RWPE2 (cell line): ENCODE measurements at regions not wholly inside any gene's neighbourhood (a gene's known extent, or its start where the extent isn't known, plus 50 kb on each side); places are given as distances from the start of the nearest gene placed in this dataset.

ENCODE experiments used
- ATAC-seq: fragments of 200-7000 bp; cut with Tn5 transposase; 3 replicates; pipeline ENCODE4 v1.9.1; 2021; ENCODE audit warnings: low read depth
- DNase-seq: peaks from one replicate; pipeline ENCODE4 v3.0.0-alpha.2; 2020; ENCODE audit warnings: low spot score
- H3K27ac ChIP-seq: fragments of 450-650 bp; 2 replicates; pipeline ENCODE4 v1.5.1; 2017; ENCODE audit warnings: mild to moderate bottlenecking; ENCODE audit not compliant: poor library complexity, severe bottlenecking
- H3K27me3 ChIP-seq: fragments of 250-450 bp; sonication (Bioruptor Pico); 2 replicates; pipeline ENCODE4 v1.5.1; 2021; ENCODE audit warnings: mild to moderate bottlenecking, moderate library complexity; ENCODE audit not compliant: insufficient read depth, poor library complexity, severe bottlenecking
- H3K36me3 ChIP-seq: fragments of 250-450 bp; sonication (Bioruptor Pico); 2 replicates; pipeline ENCODE4 v1.5.1; 2020; ENCODE audit warnings: low read depth, mild to moderate bottlenecking, moderate library complexity
- H3K4me1 ChIP-seq: fragments of 250-450 bp; sonication (Bioruptor Pico); 2 replicates; pipeline ENCODE4 v1.5.1; 2021; ENCODE audit warnings: mild to moderate bottlenecking, moderate library complexity; ENCODE audit not compliant: insufficient read depth, poor library complexity, severe bottlenecking
- H3K4me3 ChIP-seq: fragments of 250-450 bp; sonication (Bioruptor Pico); 2 replicates; pipeline ENCODE4 v1.5.1; 2021; ENCODE audit warnings: mild to moderate bottlenecking, moderate library complexity; ENCODE audit not compliant: severe bottlenecking
- H3K9me3 ChIP-seq: fragments of 250-450 bp; sonication (Bioruptor Pico); 2 replicates; pipeline ENCODE4 v1.5.1; 2021; ENCODE audit warnings: mild to moderate bottlenecking, moderate library complexity; ENCODE audit not compliant: severe bottlenecking
- CTCF ChIP-seq: fragments of 450-650 bp; IDR thresholded peaks from one replicate; pipeline ENCODE4 v1.5.1; 2017; ENCODE audit warnings: mild to moderate bottlenecking, moderate library complexity; ENCODE audit not compliant: poor library complexity, severe bottlenecking

DNA sequence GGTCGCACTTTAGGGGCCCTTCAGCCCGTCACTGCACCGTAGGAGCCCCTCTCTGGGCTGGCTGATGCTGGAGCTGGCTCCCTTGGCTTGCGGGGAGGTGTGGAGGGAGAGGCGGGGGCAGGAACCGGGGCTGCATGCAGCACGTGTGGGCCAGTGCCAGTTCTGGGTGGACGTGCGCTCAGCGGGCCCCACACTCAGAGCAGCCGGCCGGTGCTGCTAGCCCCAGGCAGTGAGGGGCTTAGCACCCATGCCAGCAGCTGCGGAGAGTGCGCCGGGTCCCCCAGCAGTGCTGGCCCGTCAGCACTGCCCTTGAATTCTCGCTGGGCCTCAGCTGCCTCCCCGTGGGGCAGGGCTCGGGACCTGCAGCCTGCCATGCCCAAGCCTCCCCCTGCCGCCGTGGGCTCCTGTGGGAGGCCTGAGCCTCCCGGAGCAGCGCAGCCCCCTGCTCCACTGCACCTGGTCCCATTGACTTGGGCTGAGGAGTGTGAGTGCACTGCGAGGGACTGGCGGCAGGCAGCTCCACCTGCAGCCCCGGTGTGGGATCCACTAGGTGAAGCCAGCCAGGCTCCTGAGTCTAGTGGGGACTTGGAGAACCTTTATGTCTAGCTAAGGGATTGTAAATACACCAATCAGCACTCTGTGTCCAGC, 108.8 kb upstream of the RASGEF1B start:
- no peak for ATAC-seq
- Histone ChIP-seq H3K4me1 (no peaks in the 10 kb centered on the region), H3K36me3 (no peaks in the 10 kb centered on the region), H3K27me3 (no peaks in the 10 kb centered on the region), H3K4me3 (no peak overlapping the region), H3K9me3 (no peaks in the 10 kb centered on the region), H3K27ac (no peak overlapping the region)
- TF ChIP-seq CTCF = no peak
- no peak for DNase-seq

DNA sequence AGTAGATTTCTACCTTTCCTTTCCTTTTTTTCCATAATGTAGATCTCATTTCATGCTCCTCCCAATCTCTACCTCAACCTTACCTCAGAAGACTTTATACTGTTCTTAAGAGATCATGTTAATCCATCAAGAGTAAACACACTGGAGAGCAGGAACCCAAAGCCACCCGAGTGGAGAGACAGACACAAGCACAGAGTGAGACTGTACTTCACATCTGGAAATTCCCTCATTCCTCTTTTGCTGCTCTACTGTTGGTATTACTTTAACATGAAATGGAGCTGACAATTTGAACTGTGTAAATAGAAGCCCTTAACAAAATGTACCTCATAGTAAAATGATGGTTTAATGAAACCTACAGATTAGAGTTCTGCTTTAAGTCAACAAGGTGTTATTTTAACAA, 105.7 kb upstream of the RASGEF1B start:
- ATAC-seq (no peak), DNase-seq (no peak)
- Histone ChIP-seq H3K36me3 (no peaks in the 10 kb centered on the region), H3K27me3 (no peaks in the 10 kb centered on the region), H3K9me3 (no peaks in the 10 kb centered on the region), H3K4me1 (no peaks in the 10 kb centered on the region), H3K4me3 (no peak overlapping the region), H3K27ac (no peak overlapping the region)
- TF ChIP-seq CTCF = no peak

GRCh38 chr4:81574991-81575390, 103.3 kb upstream of the RASGEF1B start:
- H3K4me1 ChIP-seq = no peaks in the 10 kb centered on the region
- no peak overlapping the region for H3K4me3 ChIP-seq
- no peaks in the 10 kb centered on the region for H3K36me3 ChIP-seq
- no peak overlapping the region for H3K27ac ChIP-seq
- H3K9me3 ChIP-seq = no peaks in the 10 kb centered on the region
- no peak for TF ChIP-seq CTCF
- DNase-seq = no peak
- H3K27me3 ChIP-seq = no peaks in the 10 kb centered on the region
- no peak for ATAC-seq

DNA sequence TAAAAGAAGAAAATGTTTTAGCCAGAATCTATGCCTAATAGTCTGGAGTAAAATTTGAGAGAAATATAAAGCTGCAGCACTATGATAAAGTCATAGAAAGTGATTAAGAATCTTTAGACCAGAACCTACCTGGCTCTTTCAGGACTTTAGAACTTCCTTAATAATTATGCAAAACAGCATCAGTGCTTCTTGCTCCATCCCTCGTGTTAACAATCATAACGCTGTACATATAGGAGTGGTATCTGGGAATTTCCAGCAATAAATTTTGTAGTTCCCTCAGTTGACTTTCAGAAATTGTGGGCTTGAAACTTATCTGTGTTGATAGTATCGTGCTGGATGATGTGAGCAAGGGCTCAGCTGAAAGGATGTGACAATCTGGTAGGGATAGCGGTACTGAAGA, 102.1 kb upstream of the RASGEF1B start:
- H3K4me1 ChIP-seq = no peaks in the 10 kb centered on the region
- no peak for TF ChIP-seq CTCF

DNA sequence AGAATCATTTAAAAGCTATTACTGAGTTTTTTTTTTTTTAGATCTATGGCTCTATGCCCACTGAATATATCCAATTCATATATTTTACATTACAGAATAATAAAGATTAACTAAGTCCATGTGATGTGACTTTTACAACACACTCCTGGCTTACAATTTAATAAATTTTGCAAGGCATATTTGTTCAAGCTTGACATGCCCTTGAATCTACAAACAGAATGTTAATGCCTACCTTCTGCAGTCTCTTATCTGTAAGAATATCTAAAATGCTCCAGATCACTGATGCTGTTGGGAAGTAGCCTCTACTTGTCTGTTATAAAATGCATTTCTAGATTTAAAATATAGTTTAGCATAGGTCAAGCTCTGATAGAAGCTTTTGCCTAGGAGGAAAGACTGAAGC, 100.7 kb upstream of the RASGEF1B start:
- Histone ChIP-seq H3K4me3 (no peak overlapping the region), H3K27me3 (no peaks in the 10 kb centered on the region), H3K9me3 (no peaks in the 10 kb centered on the region), H3K27ac (no peak overlapping the region), H3K4me1 (no peaks in the 10 kb centered on the region), H3K36me3 (no peaks in the 10 kb centered on the region)
- DNase-seq = no peak
- no peak for ATAC-seq
- no peak for TF ChIP-seq CTCF

More for the DNA sequence above, 102.1 kb upstream of the RASGEF1B start:
- no peaks in the 10 kb centered on the region for H3K27me3 ChIP-seq
- no peaks in the 10 kb centered on the region for H3K9me3 ChIP-seq
- H3K27ac ChIP-seq = no peak overlapping the region
- DNase-seq = no peak
- H3K4me3 ChIP-seq = no peak overlapping the region
- no peaks in the 10 kb centered on the region for H3K36me3 ChIP-seq
- no peak for ATAC-seq
